Spleen (tissue), 11 donors: ENCODE measurements at regions not wholly inside any gene's neighbourhood (a gene's known extent, or its start where the extent isn't known, plus 50 kb on each side); places are given as distances from the start of the nearest gene placed in this dataset.

Experiments
- DNase-seq: peaks from one replicate; pipeline ENCODE4 v3.0.0-alpha.2; 2020
- H3K27ac ChIP-seq, 8 donors: fragments of 200-600 bp; sonication (generic) in 7 of 8; 1 replicate in 4 of 8; 2 replicates in 4 of 8; pipeline versions ENCODE4 v1.5.0 to v1.8.0; 2016 to 2021; ENCODE audit warnings: inconsistent platforms in 4 of 8, mild to moderate bottlenecking in 4 of 8, moderate library complexity in 1 of 8
- H3K27me3 ChIP-seq, 7 donors: fragments of 200-600 bp; sonication (generic) in 6 of 7; replicated peaks in 1 of 7; 1 replicate in 4 of 7; 2 replicates in 3 of 7; pipeline versions ENCODE4 v1.5.0 to v1.8.0; 2016 to 2021; ENCODE audit warnings: inconsistent platforms in 3 of 7, mild to moderate bottlenecking in 1 of 7
- H3K36me3 ChIP-seq, 6 donors: fragments of 200-600 bp; sonication (generic) in 5 of 6; 1 replicate in 4 of 6; 2 replicates in 2 of 6; pipeline versions ENCODE4 v1.5.0 to v1.8.0; 2016 to 2021; ENCODE audit warnings: inconsistent platforms in 2 of 6
- H3K4me1 ChIP-seq, 6 donors: fragments of 200-600 bp; sonication (generic) in 5 of 6; 1 replicate in 3 of 6; 2 replicates in 3 of 6; pipeline versions ENCODE4 v1.5.0 to v1.8.0; 2016 to 2021; ENCODE audit warnings: inconsistent platforms in 3 of 6
- H3K4me3 ChIP-seq, 8 donors: fragments of 200-600 bp; sonication (generic) in 7 of 8; 1 replicate in 4 of 8; 2 replicates in 4 of 8; pipeline versions ENCODE4 v1.5.0 to v1.8.0; 2016 to 2021; ENCODE audit warnings: inconsistent platforms in 4 of 8, mild to moderate bottlenecking in 4 of 8, moderate library complexity in 2 of 8
- H3K9me3 ChIP-seq, 8 donors: fragments of 200-600 bp; sonication (generic) in 7 of 8; 1 replicate in 4 of 8; 2 replicates in 4 of 8; pipeline versions ENCODE4 v1.5.0 to v1.8.0; 2016 to 2021; ENCODE audit warnings: inconsistent platforms in 4 of 8
- CTCF ChIP-seq, 11 experiments: fragments of 200-600 bp in 7 of 11; fragments of 450-650 bp in 4 of 11; sonication (generic) in 4 of 11; IDR thresholded peaks in 8 of 11; conservative IDR thresholded peaks in 3 of 11; 1 replicate in 7 of 11; 2 replicates in 4 of 11; pipeline versions ENCODE4 v1.4.0 to v1.8.0; 2016 to 2021; ENCODE audit warnings: antibody characterized with exemption in 11 of 11, inconsistent platforms in 4 of 11, mild to moderate bottlenecking in 1 of 11
- POLR2A ChIP-seq, 3 donors: fragments of 450-650 bp; IDR thresholded peaks; one replicate each; pipeline ENCODE4 v1.5.1; 2017; ENCODE audit warnings: antibody characterized with exemption in 3 of 3, mild to moderate bottlenecking in 1 of 3
- POLR2AphosphoS5 ChIP-seq, 3 donors: sonication (generic); formaldehyde crosslinking; IDR thresholded peaks; one replicate each; pipeline ENCODE4 v1.5.1; 2017; ENCODE audit warnings: antibody characterized with exemption in 3 of 3
- WGBS, 5 donors: extraction: QIAGEN DNeasy Blood & Tissue Kit in 3 of 5; methylation state at CpG; one replicate each; pipeline versions ENCODE4 v1.1.5 to v1.1.7; 2013 to 2018; 5-methylcytosine and 5-hydroxymethylcytosine counted together
- intact Hi-C: fragments of 100-400 bp; cut with DNase I; formaldehyde crosslinking; loops from one replicate; pipeline ENCODE4 v1.15.0; 2023; ENCODE audit warnings: low total_unique reads
- donor health status: healthy with polysubstance abuse.
- donor health status: DM: no; HTN: no; CAD: no; lungs with moderate emphysema.
- donor health status: DM: no; HTN: no; CAD: no.
- donor health status: Bipolar disorder and iron deficiency.
- donor health status: healthy.
- donor health status: DM: no; HTN: no; CAD: no.
- donor health status: DM: yes; HTN: yes; CAD: no.

- H3K36me3 ChIP-seq = no peaks in the 10 kb centered on the region
- H3K9me3 ChIP-seq = peaks cover 0 to 3% (median 0%) of the 10 kb centered on the region in 8 donors
- no peaks in the 10 kb centered on the region for H3K27me3 ChIP-seq
- no peak overlapping the region for H3K4me3 ChIP-seq
- no peak for TF ChIP-seq CTCF (IDR thresholded peaks at IDR 0.05 in 8 of 11, conservative IDR thresholded peaks at IDR 0.05 in 3 of 11)
- H3K27ac ChIP-seq = no peak overlapping the region
- intact Hi-C loops = no loop called here
- no peak for DNase-seq
- WGBS, 5 donors = 47 to 65% (median 57%) methylated on average over 1 of the region's 1 CpG
- no peaks in the 10 kb centered on the region for H3K4me1 ChIP-seq
Measured at GRCh38 chr13:83229574-83230305, 652.5 kb downstream of the SLITRK1 start.

GRCh38 chr13:83223546-83223945, 658.7 kb downstream of the SLITRK1 start:
- Histone ChIP-seq H3K36me3 (no peaks in the 10 kb centered on the region), H3K9me3 (peaks cover 0 to 3% (median 0%) of the 10 kb centered on the region in 8 donors), H3K27ac (no peak overlapping the region), H3K27me3 (no peaks in the 10 kb centered on the region), H3K4me1 (no peaks in the 10 kb centered on the region), H3K4me3 (no peak overlapping the region)
- intact Hi-C loops = no loop called here
- 73 to 86% (median 82%) methylated on average over 1 of the region's 1 CpG for WGBS, 5 donors
- no peak for DNase-seq
- TF ChIP-seq CTCF (IDR thresholded peaks at IDR 0.05 in 8 of 11, conservative IDR thresholded peaks at IDR 0.05 in 3 of 11) (no peak), POLR2A (IDR thresholded peaks at IDR 0.05) (no peak), POLR2AphosphoS5 (IDR thresholded peaks at IDR 0.05) (no peak)

- Histone ChIP-seq H3K36me3 (no peaks in the 10 kb centered on the region), H3K9me3 (peaks cover 0 to 6% (median 0%) of the 10 kb centered on the region in 8 donors), H3K27me3 (no peaks in the 10 kb centered on the region), H3K4me3 (no peak overlapping the region), H3K27ac (no peak overlapping the region), H3K4me1 (no peaks in the 10 kb centered on the region)
- DNase-seq = no peak
- intact Hi-C loops = no loop called here
- TF ChIP-seq POLR2AphosphoS5 (IDR thresholded peaks at IDR 0.05) (no peak), CTCF (IDR thresholded peaks at IDR 0.05 in 8 of 11, conservative IDR thresholded peaks at IDR 0.05 in 3 of 11) (no peak), POLR2A (IDR thresholded peaks at IDR 0.05) (no peak)
- WGBS, 5 donors = 67 to 80% (median 75%) methylated on average over 5 of the region's 5 CpGs
Measured at GRCh38 chr13:83221813-83222241, 660.4 kb downstream of the SLITRK1 start.

GRCh38 chr13:83221256-83221655, 661.0 kb downstream of the SLITRK1 start:
- no peak for TF ChIP-seq POLR2A (IDR thresholded peaks at IDR 0.05)
- intact Hi-C loops = no loop called here
- H3K4me3 ChIP-seq = no peak overlapping the region
- H3K4me1 ChIP-seq = no peaks in the 10 kb centered on the region
- no peaks in the 10 kb centered on the region for H3K27me3 ChIP-seq
- 86 to 100% (median 92%) methylated on average over 1 of the region's 1 CpG for WGBS, 5 donors
- no peak overlapping the region for H3K27ac ChIP-seq
- no peak for DNase-seq
- peaks cover 0 to 6% (median 0%) of the 10 kb centered on the region in 8 donors for H3K9me3 ChIP-seq
- no peaks in the 10 kb centered on the region for H3K36me3 ChIP-seq
